ENCODE measurements at regions not wholly inside any gene's neighbourhood (a gene's known extent, or its start where the extent isn't known, plus 50 kb on each side); places are given as distances from the start of the nearest gene placed in this dataset.

GRCh38 chr5:111676926-111677415 lies 80.0 kb downstream of the NREP start:
- no peak for DNase-seq (ENCODE audit: low read depth)

DNA sequence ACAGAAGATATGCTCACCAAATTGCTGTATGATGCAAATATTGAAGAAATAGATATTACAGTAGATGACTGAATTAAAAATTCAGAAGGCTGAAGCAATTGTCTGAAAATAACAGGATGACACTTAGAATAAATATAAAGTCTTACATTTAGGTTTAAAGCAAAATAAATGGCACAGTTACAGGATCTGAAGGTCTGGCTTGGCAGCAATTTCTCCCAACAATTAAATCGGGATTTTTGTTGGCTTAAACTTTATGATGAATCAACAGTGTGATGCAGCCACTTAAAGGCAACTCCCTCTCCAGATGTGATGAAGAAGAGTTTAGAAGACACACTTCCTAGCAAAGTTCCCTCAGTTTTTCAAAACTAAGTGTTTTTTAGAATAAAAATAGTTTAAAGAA lies 80.5 kb downstream of the NREP start:
- DNase-seq (ENCODE audit: low read depth): no peak

DNA sequence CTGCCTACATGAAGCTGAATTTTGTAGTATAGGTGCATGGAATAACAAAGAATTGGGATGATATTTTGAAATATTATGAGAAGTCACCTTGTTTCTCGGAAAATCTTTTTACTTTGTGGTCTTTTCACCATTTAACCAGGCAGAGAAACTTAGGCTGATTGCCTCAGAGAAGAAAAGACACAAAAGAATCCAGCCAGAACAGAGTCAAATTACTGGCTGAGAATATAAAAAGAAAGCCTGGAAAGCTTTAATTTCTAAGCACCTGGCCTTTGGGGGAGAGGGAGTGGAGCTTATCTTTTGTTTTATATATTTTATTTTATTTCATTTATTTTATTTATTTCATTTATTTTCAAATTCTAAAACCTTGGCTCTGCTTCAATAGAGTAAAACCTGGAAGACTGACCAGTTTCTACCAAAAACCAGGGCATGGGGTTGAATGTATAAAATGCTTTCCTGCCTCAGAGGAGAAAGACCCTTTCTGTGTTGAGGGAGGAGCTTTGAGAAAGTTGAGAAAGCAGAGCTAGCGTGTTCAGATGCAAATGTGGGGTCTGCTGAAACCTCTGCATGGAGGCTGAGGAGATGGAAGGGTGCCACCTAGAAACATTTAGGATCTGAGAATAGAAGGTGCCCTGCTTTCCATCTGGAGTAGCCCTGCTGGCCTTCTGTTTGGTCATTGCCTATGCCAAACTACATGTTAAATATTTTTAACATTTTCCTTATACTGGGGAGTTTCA lies 81.6 kb downstream of the NREP start:
- no peak for DNase-seq (ENCODE audit: low read depth)

DNA sequence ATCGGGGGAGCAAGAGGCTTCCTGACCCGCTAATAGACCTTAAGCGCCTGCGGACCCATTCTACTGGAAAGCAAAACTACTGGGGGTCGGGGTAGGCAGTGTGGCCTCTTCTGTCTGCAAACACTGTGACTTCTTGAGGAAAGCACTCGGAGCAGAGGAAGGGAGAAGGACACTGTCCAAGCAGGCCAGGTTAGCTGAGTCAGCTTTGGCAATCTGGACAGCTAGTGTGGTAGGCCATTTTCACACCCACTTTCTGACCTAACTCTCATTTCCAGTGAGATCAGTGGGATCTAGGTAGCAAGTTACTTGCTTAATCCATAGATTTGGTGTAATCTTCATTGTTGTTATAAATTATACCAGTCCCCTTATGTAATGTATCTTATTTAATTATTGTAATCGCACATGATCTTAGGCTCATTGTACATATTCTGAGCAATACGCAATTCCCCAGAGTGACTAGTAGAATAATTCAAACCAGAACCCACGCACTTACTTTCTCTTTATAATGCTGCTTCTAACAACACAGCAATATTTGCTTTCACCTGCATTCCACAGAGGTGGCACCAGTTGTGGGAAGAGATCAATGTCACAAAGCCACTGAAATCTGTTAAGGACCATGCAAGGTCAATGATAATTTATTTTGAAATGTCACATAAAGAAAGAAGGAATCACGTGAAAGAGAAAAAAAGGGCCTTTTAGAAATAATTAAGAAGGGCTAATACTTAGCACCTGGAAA lies 82.9 kb downstream of the NREP start:
- no peak for DNase-seq (ENCODE audit: low read depth)

DNA sequence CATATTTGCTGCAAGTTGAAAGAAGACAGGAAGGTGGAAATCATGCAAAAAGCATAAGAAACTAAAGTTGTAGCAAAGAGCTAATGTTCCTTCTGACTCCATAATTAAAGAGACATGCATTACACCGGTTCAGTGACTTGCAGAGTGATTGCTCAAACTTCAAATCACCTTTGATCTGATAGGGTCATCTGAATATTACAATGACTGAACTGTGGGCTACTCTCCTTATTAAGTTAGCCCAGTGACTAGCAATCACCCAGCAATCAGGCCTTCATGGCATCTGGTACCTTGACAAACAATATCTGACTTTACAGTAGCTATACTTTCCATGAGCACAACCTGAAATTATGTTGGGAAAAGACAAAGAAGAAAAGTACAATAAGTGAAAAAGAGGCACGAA lies 84.9 kb downstream of the NREP start:
- DNase-seq (ENCODE audit: low read depth): no peak

GRCh38 chr5:111670826-111671492 lies 86.0 kb downstream of the NREP start:
- peak; percentile 87 for DNase-seq (ENCODE audit: low read depth)

- DNase-seq (ENCODE audit: low read depth): no peak
Measured at GRCh38 chr5:111668477-111669414, 88.2 kb downstream of the NREP start.

DNA sequence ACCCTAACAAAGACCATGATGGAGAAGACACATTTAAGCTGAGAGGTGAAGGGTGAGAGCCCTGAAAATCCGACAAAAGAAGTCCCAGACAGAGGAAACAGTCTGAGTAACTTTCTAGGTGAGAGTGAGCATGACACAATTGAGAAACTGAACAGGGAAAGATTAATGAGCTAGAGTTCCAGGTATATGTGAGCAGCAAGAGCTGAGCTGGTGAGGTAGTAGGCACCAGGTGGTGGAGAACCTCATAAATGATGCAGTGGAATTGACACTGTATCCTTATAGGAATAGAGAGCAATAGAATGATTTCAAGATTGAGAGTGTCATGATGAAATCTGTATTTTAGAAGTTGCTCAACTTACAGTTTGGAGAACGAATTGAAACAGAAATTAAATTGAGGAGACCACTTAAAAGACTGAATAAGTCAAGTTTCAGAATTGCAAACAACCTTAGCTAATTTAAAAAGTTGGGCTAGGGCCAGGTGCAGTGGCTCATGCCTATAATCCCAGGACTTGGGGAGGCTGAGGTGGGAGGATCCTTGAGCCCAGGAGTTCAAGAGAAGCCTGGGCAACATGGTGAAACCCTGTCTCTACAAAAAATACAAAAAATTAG lies 89.8 kb downstream of the NREP start:
- DNase-seq (ENCODE audit: low read depth): no peak

DNA sequence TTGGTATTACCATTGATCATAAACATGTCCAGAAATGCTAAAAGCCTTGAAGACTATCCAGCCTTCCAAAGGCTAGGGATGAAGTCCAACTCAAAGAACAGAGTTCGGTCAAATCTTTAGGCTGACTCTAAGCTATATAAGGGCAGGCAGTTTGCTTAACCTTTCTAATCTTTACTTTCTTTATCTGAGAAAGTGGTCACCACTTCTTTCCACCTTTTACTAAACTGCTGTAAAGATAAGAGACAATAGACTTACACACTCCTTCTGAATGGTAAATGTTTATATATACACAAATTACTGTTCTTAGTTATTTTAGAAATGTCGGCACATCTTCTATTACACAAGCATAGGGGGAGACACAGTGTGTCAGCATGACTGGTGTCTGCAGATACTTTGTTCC lies 100.4 kb downstream of the NREP start:
- no peak for DNase-seq (ENCODE audit: low read depth)

GRCh38 chr5:111655169-111655924 lies 101.6 kb downstream of the NREP start:
- peak; percentile 77 for DNase-seq (ENCODE audit: low read depth)

DNA sequence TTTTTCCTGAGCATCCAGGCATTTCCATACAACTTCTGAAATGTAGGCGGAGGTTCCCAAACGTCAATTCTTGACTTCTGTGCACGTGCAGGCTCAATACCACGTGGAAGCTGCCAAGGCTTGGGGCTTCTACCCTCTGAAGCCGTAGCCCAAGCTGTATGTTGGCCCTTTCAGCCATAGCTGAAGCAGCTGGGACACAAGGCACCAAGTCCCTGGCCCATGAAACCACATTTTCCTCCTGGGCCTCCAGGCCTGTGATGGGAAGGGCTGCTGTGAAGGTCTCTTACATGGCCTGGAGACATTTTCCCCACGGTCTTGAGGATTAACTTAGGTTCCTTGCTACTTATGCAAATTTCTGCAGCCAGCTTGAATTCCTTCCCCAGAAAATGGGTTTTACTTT lies 103.6 kb downstream of the NREP start:
- no peak for DNase-seq (ENCODE audit: low read depth)

GRCh38 chr5:111649516-111649915 lies 107.5 kb downstream of the NREP start:
- DNase-seq (ENCODE audit: low read depth): no peak

- no peak for DNase-seq (ENCODE audit: low read depth)
Measured at GRCh38 chr5:111645303-111645838, 111.6 kb downstream of the NREP start.

GRCh38 chr5:111643499-111643898 lies 113.5 kb downstream of the NREP start:
- no peak for DNase-seq (ENCODE audit: low read depth)

DNA sequence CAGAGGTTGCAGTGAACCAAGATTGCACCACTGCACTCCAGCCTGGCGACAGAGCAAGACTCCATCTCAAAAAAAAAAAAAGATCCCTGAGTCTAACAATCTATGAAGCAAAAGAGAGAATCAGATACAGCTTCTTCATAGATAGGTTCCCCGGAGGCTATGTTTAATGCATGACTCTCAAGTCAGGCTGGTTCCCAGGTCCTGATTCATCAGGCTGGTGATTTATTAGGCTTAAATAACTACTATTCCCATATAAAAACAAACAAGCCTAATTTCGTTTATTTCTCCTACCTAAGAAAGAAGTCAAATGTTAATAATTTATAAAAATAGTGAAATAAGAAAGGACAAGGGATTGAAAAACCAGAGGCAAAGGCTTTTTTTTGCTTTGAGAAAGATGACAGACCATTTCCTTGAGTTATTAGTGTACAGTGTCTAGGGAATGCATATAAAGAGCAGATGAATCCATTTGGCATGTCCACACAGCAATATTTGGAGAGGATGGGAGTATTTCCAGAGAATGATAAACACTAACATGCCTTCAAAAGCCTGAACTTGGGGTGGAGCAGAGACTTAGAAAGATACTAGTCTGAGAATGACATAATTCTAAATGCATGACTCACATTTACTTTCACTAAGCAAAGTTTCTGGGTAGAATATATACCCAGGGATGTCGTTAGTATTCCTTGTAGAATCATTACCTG lies 115.3 kb downstream of the NREP start:
- peak; percentile 78 for DNase-seq (ENCODE audit: low read depth)

DNA sequence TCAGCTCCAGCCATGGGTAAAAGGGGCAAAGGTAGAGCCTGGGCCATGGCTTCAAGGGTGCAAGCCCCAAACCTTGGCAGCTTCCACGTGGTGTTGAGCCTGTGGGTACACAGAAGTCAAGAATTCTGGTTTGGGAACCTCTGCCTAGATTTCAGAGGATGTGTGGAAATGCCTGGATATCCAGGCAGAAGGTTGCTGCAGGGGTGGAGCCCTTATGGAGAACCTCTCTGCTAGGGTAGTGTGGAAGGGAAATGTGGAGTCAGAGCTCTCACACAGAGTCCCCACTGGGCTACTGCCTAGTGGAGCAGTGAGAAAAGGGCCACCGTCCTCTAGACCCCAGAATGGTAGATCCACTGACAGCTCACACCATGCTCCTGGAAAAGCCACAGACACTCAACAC lies 117.1 kb downstream of the NREP start:
- DNase-seq (ENCODE audit: low read depth): no peak

DNA sequence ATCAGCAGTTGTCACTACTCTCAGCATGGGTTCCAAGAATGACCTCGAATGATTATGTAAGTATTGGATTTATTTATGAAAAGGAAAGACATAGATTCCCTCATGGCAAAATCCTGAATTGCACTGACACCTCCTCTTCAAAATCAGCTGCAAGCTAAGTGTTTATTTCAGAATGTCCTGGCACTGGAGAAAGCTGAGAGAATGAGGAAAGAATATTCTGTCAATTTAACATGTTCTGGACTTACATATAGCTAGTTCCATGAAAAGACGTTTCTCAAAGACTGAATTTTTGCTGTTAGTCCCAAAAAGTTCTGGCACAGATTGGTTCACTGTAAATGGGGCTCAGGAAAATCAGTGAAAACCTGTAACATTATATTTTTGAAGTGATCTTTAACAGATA lies 120.3 kb downstream of the NREP start:
- no peak for DNase-seq (ENCODE audit: low read depth)

DNA sequence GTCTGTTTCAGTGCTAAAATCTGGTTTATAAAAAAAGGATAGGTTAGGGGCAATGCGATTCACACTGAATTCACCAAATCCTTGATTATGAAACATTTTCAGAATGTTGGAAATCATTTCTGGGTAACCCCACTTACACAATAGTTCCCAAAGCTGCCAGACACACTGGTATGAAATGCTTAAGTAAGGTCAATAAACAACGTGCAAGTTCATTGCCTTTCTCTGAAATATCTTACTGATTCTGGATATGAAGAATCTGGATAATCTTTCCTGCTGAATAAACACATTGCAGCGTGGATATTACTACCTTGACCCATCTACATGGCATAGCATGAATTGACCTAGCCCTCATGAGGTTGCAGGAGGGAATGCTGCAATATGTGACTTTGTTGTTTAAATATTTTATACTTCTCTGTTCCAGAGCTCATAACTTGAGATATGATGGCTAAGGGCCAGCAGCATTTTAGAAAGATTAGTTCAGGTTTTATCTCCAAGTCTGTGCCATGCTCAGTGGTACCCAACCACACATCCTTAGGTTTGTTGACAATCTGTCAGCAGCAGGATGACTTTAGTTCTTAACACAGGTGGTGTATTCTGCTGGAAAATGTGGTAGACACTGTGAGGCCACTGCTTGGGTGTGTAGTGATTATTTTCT lies 121.0 kb downstream of the NREP start:
- no peak for DNase-seq (ENCODE audit: low read depth)
